PFSK-1 (cell line): ENCODE measurements at regions not wholly inside any gene's neighbourhood (a gene's known extent, or its start where the extent isn't known, plus 50 kb on each side); places are given as distances from the start of the nearest gene placed in this dataset.

Experiments used
- POLR2AphosphoS5 ChIP-seq: IDR thresholded peaks from 2 replicates; pipeline ENCODE4 v1.6.1; 2012; ENCODE audit warnings: low read depth, mild to moderate bottlenecking, control low read depth, low read length, moderate library complexity
- REST ChIP-seq, 2 experiments: IDR thresholded peaks; 2 replicates each; pipeline versions ENCODE4 v1.6.1 to v1.8.0; 2011 to 2012; ENCODE audit warnings: low read depth in 2 of 2, low read length in 2 of 2, control low read depth in 1 of 2, inconsistent platforms in 1 of 2, mild to moderate bottlenecking in 1 of 2, moderate library complexity in 1 of 2; ENCODE audit not compliant: insufficient read depth in 1 of 2
- SIN3A ChIP-seq: IDR thresholded peaks from 2 replicates; pipeline ENCODE4 v1.6.1; 2012; ENCODE audit warnings: mild to moderate bottlenecking, low read length, moderate library complexity, borderline replicate concordance; ENCODE audit not compliant: insufficient read depth
- TAF1 ChIP-seq: IDR thresholded peaks from 2 replicates; pipeline ENCODE4 v1.6.1; 2012; ENCODE audit warnings: low read length, control low read depth, borderline replicate concordance; ENCODE audit not compliant: insufficient read depth

- TF ChIP-seq REST (IDR thresholded peaks at IDR 0.05; ENCODE audit: insufficient read depth in 1 of 2, low read depth in 2 of 2, low read length in 2 of 2) (no peak), POLR2AphosphoS5 (no peak), SIN3A (no peak), TAF1 (no peak)
Observed at GRCh38 chr6:21800948-21801438, 207.4 kb downstream of the SOX4 start.
